HG03521 (cell line): ENCODE measurements at regions not wholly inside any gene's neighbourhood (a gene's known extent, or its start where the extent isn't known, plus 50 kb on each side); places are given as distances from the start of the nearest gene placed in this dataset.

Experiments used
- ATAC-seq: cut with Tn5 transposase; IDR thresholded peaks from one replicate; pipeline ENCODE4 v1.9.1; 2021; ENCODE audit warnings: mild to moderate bottlenecking, moderate library complexity; ENCODE audit not compliant: unreplicated experiment

DNA sequence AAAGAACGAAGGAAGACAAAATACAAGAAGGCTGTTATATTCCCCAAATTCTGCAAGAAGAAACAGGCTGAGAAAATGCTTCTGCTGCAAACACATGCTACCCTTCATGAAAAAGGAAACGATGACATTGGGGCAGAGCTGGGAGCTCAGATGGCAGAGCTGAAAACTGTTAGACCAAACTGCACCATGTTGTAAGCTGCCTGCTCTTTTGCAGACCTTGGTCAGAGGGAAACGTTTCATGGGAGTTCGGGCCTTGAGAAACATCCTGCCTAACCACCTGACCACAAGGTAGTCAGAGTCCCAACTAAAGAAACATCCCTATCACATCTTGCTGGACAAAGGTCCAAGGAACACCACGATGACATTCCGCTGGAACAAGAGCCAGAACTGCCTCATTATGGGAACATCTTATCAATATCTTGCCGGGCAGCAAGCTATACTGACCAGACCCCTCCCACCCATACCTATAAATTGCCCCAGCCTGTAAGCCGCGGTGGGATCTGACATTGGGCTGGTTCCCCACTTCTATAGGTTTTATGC, 110.7 kb upstream of the CTSC start:
- no peak for ATAC-seq

- ATAC-seq = no peak
Measured at GRCh38 chr11:88447281-88447680, 109.7 kb upstream of the CTSC start.

DNA sequence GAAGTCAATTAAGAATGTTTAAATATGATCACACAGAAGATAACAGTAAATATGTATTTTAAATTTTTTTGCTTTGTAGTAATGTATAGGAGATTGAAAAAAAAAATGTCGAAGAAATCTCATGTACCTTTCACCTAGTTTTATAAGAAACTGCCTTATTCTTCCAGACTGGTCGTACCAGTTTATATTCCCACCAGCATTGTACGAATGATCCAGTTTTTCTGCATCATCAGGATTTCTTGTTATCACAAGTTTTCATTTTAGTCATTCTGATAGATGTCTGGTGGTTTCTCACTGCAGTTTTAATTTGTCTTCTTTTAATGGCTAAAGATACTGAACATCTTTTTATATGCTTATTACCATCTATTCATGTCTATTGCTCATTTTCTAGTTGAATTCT, 101.8 kb upstream of the CTSC start:
- no peak for ATAC-seq

- ATAC-seq = no peak
Measured at GRCh38 chr11:88438721-88439120, 101.2 kb upstream of the CTSC start.

DNA sequence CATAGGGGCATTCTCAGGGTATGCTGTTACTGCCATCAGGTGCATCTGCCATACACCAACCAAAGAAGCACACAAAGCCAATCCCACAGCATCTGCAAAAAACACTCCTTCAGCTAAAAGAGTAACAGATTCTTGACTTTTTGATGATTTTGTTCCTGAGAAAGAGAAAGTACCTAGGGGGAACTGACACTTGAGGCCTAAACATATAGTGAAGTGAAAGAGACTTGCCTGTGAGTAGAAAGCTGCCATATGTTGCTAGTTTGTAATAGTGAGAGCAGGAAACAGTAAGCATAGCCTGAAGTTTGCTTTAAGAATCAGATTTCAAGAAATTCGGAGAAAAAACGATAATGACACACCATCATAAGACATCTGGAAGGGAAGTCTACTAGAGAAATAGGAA, 97.9 kb upstream of the CTSC start:
- peak; percentile 96 for ATAC-seq

GRCh38 chr11:88434333-88434976, 96.9 kb upstream of the CTSC start:
- ATAC-seq = no peak

DNA sequence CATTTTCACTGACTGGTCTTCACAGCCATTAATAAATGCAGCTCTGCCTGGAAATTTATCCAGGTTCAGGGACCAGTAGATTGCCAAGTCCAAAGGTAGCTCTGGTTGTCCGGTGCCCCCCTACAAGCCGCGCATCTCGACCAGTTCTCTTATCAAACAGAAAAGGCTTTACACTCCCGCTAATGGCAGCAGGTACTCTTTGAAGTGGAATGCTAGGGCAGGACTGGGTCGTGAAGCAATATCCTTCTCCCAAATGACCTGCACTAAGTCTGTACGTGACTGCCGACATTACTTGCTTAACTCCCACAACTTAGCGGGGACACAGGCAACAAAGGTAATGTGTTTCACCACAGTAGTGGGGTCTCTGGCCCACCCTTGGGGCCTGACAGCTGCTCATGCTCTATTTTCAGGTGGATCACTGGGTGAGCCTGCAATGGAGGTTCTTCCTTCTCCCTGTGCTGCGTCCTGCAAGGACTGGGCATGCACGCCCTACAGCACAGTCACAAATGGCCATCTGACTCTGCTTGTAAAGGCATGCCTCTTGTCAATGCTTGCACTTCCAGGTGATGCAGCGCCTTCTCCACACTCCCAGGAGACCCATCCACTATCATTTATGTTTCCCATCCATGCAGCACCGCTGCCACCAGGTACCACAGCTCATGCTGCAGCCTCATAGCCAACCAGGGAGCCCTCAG, 96.1 kb upstream of the CTSC start:
- ATAC-seq = no peak

DNA sequence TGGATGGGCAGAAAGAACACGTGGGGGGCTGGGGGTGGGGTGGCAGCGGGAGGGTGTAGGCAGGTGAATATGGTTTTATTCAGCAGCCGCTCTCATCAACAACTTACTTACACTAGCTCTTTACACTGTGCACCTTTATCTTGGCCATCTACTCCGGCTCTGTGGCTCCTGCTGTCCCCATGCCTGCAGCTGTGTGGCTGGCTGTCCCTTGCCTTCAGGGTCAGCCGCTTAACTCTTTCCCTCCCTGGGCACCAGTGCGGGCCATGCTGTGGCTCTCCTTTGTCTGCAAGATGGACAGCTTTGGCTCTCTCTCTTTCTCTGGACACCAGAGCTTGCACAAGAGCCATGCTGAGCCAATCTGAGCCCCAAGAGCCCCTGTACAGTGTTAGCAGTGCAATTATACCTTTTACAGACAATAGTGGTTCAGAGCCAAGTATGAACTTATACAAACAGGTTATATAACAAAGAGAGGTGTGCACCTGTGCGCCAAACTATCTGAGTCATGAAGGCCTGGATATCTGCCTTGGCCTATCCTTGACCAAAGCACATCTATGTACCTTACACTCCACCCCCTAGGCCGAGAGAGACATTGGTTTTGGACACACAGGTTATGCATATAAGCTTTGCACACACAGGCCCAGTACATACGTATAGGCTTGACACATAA, 94.3 kb upstream of the CTSC start:
- ATAC-seq = no peak

DNA sequence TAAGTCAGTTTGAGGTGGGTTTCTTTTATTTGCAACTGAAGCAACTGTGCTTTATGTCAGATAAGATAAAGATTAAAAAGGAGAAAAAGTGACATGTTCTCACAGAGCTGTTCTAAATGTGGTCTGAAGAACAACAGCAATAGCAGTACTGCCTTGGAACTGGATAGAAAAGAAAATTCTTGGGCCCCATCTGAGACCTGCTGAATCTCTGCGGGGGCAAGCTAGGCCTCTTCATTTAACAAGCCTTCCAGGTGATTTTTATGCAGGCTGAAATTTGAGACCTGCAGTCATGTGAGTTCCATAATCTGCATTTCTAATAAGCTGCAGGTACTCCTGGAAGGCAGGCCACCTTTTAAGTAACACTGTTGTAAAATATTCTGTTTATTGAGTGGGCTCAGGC, 91.4 kb upstream of the CTSC start:
- ATAC-seq = no peak

- no peak for ATAC-seq
Measured at GRCh38 chr11:88427719-88428118, 90.2 kb upstream of the CTSC start.

- no peak for ATAC-seq
Measured at GRCh38 chr11:88424881-88425280, 87.3 kb upstream of the CTSC start.

DNA sequence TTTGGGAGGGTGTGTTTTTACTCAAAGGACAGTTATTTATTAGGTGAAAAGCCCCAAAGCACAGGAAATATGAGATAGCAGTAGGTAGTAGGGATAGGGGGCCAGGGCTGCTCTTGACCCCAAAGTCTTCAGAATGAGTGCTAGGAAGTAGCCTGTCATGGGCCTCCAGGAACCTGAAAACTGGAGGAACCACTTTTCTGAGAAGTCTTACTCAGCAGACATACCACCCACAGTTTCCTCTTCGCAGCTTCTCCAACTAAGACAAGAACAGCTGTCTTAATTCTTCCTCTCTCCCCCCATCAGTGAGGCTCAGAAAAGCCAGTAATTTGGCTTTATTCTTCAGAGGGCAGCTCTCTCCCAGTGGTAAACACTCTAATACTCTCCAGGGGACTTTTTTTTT, 84.0 kb upstream of the CTSC start:
- ATAC-seq = no peak

GRCh38 chr11:88420165-88420791, 82.7 kb upstream of the CTSC start:
- no peak for ATAC-seq

DNA sequence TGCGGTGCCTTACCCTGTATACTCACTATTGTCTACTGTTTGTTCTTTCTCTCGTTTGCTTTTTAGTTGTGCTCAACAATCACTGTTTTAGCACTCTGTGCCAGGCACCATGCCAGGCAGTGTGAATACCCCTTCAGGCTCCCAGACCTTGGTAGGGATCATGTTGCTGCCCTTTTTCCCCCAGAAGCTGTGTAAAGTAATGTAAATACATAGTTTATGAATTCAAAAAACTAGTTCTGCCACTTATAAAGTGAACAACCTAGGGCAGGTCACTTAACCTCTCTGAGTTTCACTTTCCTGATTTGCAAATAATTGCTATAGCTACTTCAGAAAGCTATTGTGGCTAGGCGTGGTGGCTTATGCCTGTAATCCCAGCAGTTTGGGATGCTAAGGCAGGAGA, 81.0 kb upstream of the CTSC start:
- no peak for ATAC-seq

GRCh38 chr11:88415495-88415894, 78.0 kb upstream of the CTSC start:
- ATAC-seq = no peak

DNA sequence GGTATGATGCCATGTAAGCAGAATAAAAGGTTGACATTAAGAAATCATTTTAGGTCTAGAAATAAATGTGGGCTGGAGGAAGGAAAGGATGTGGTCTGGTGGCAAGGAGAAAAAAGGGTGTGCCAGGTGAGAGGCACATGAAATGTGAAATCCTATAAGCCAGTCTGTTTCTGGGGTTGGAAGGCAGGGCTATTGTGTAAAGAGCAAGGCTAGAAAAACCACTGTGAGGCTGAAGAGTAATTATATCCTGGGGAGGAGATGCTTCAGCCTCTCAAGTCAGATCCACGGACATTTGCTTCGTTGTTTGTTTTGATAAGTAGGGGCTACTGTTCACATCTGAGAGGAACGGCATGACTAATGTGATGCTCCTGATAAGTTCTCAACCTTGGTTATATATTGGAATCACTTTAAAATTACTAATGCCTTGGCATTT, 77.5 kb upstream of the CTSC start:
- ATAC-seq = no peak

DNA sequence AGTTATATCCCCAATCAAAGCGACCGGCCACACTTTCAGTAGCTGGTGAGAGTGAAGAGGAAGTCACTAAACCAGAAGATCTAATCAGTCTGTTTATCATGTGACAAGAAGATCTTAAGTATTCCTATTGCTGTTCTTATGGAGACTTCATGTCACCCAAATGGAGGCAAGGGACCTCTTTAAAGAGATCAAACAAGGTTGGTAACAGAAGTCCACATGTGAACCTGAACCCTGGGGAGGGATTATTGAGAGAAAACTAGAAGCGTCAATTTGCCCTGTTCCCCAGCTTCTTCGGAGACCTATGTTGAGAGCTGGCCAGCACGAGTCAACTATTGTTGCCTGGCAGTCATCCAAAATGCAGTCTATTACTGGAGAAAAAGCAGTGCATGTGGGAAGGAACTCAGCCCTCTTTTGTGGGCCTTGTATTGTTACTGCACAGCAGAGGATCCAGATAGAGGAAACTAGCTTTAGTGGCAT, 76.9 kb upstream of the CTSC start:
- no peak for ATAC-seq

DNA sequence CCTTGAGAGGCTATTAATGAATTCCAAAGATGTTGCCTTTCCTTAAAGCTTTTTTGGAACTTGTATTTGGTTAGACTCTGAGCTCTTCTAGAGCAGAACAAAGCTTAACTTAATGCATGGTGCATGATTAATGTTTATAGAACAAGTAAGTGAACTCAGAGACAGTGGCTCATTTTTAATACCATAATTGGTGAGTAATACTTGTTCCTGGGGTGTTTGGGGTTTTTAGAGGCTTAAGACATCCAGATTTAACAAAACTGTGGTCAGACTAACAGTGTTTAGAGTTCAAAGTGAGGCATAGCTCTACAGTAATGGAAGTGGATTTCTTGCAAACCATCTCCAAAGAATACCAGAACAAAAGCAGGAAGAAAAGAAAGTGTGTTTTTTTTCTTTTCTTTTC, 73.7 kb upstream of the CTSC start:
- no peak for ATAC-seq

DNA sequence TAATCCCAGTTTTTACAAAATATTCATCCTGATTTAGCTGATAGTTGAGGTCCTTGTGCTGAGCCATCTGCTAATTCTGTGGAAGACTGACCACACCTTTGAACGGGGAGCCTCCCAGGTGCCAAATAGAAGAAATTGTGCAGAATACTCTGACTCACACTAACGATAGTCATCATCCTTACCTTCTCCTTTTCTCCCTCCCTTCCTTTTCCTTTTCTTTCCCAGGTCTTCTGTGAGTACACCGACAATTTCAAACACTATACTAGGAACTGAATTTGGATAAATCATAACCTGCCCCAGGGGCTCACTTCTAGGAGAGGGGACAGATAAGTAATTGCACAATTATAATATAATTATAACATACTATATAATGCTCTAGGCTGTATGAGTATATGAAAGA, 73.1 kb upstream of the CTSC start:
- ATAC-seq = no peak

GRCh38 chr11:88410056-88410455, 72.5 kb upstream of the CTSC start:
- ATAC-seq = no peak

DNA sequence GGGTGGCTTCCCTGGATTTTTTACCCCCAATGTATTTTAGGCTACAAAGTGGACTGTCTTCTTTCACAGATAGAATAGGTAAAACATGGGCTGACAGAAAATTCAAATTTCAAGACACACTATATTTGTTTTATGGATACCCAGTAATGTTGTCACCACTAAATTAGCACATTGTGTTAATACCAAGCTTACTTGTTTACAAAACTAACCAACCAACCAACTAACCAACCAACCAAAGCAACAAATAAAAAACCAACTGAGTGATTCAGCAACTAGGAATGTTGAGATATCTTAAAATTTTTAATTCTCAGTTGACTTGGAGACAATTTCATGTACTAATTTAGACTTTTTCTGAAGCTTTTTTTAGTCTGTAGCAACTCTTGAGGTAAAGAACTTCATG, 69.3 kb upstream of the CTSC start:
- ATAC-seq = no peak
